KMS-11 (cell line): ENCODE measurements at regions not wholly inside any gene's neighbourhood (a gene's known extent, or its start where the extent isn't known, plus 50 kb on each side); places are given as distances from the start of the nearest gene placed in this dataset.

Experiments
- H2AFZ ChIP-seq: fragments of 200-600 bp; sonication (generic); 2 replicates; pipeline ENCODE4 v1.6.1; 2016; ENCODE audit warnings: antibody characterized with exemption, mixed run types, low read depth
- H3K27ac ChIP-seq: fragments of 200-600 bp; sonication (generic); 2 replicates; pipeline ENCODE4 v1.6.1; 2016; ENCODE audit warnings: mild to moderate bottlenecking, mixed run types
- H3K27me3 ChIP-seq: fragments of 200-600 bp; sonication (generic); 2 replicates; pipeline ENCODE4 v1.6.1; 2017; ENCODE audit warnings: mild to moderate bottlenecking, low read depth, mixed run types, moderate library complexity; ENCODE audit not compliant: insufficient read depth
- H3K36me3 ChIP-seq: fragments of 200-600 bp; sonication (generic); 2 replicates; pipeline ENCODE4 v1.6.1; 2017; ENCODE audit warnings: mild to moderate bottlenecking, mixed run types; ENCODE audit not compliant: insufficient read depth
- H3K4me1 ChIP-seq: fragments of 200-600 bp; sonication (generic); 2 replicates; pipeline ENCODE4 v1.6.1; 2016; ENCODE audit warnings: mild to moderate bottlenecking, low read depth, mixed run types; ENCODE audit not compliant: poor library complexity, severe bottlenecking
- H3K4me2 ChIP-seq: fragments of 200-600 bp; sonication (generic); 2 replicates; pipeline ENCODE4 v1.7.0; 2016; ENCODE audit warnings: mild to moderate bottlenecking, mixed run types
- H3K4me3 ChIP-seq: fragments of 200-600 bp; sonication (generic); IDR thresholded peaks from 2 replicates; pipeline ENCODE4 v1.6.1; 2017; ENCODE audit warnings: low read depth, low read length, mixed read lengths; ENCODE audit not compliant: insufficient read depth
- H3K79me2 ChIP-seq: fragments of 200-600 bp; sonication (generic); 2 replicates; pipeline ENCODE4 v1.6.1; 2016; ENCODE audit warnings: low read depth, mixed run types; ENCODE audit not compliant: insufficient read depth
- H3K9ac ChIP-seq: fragments of 200-600 bp; sonication (generic); 2 replicates; pipeline ENCODE4 v1.6.1; 2016; ENCODE audit warnings: mild to moderate bottlenecking, mixed run types
- H4K20me1 ChIP-seq: fragments of 200-600 bp; sonication (generic); 2 replicates; pipeline ENCODE4 v1.6.1; 2016; ENCODE audit warnings: mild to moderate bottlenecking, mixed run types; ENCODE audit not compliant: insufficient read depth
- TF ChIP-seq, protein P1 (sequence below): fragments of 200-600 bp; sonication (generic); conservative IDR thresholded peaks from 2 replicates; pipeline ENCODE4 v1.6.1; 2017; ENCODE audit warnings: low read depth, mild to moderate bottlenecking, antibody characterized with exemption, low read length, moderate library complexity, mixed read lengths

DNA sequence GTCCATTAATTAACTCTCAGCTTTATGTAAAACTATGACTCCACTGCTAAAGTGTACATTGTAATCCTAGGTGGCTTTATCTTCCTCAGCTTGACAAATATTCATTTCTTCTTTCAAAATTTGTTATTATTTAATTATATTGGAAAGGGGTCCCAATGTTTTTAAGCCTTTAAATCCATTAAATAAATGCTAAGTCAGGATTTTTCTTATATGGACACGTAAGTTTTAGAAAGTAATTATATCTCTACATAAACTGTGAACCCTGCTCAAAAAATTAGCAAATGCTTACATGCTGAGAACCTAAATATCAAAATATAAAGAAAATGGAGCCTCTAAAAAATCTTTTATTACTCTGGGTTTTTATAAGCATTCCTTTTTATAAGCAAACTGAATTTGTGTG is 78.2 kb upstream of the MIR17HG start:
- Histone ChIP-seq H3K4me3 (no peak overlapping the region), H3K9ac (no peak overlapping the region)

DNA sequence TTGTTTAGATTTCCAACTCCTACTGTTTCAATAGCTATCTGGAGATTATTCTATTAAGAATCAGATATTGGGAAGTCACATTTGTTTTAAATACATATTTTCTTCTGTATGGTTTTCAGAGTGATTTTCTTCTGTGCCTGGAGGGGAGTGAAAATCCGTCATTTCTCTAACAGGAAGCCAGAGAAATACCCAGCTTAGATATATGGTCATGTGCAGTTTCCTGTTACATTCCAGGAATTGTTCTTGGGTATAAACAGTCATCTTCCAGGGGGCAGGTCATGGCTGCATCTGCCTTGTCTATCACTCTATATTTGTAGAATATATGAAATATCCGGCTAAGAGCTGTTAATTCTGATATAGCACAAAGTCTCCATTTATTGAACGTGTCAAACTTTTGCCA is 77.5 kb upstream of the MIR17HG start:
- H3K9ac ChIP-seq = no peak overlapping the region
- H4K20me1 ChIP-seq = no peaks in the 10 kb centered on the region
- no peak overlapping the region for H3K4me2 ChIP-seq
- no peaks in the 10 kb centered on the region for H3K36me3 ChIP-seq
- H3K4me3 ChIP-seq = no peak overlapping the region
- H3K27me3 ChIP-seq = no peaks in the 10 kb centered on the region
- H2AFZ ChIP-seq = no peak overlapping the region
- H3K4me1 ChIP-seq = no peaks in the 10 kb centered on the region
- TF ChIP-seq, protein P1, sequence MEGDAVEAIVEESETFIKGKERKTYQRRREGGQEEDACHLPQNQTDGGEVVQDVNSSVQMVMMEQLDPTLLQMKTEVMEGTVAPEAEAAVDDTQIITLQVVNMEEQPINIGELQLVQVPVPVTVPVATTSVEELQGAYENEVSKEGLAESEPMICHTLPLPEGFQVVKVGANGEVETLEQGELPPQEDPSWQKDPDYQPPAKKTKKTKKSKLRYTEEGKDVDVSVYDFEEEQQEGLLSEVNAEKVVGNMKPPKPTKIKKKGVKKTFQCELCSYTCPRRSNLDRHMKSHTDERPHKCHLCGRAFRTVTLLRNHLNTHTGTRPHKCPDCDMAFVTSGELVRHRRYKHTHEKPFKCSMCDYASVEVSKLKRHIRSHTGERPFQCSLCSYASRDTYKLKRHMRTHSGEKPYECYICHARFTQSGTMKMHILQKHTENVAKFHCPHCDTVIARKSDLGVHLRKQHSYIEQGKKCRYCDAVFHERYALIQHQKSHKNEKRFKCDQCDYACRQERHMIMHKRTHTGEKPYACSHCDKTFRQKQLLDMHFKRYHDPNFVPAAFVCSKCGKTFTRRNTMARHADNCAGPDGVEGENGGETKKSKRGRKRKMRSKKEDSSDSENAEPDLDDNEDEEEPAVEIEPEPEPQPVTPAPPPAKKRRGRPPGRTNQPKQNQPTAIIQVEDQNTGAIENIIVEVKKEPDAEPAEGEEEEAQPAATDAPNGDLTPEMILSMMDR = no peak
- no peak overlapping the region for H3K27ac ChIP-seq
- no peaks in the 10 kb centered on the region for H3K79me2 ChIP-seq

More for the DNA sequence above, 78.2 kb upstream of the MIR17HG start:
- Histone ChIP-seq H2AFZ (no peak overlapping the region), H4K20me1 (no peaks in the 10 kb centered on the region), H3K4me2 (no peak overlapping the region), H3K79me2 (no peaks in the 10 kb centered on the region), H3K4me1 (no peaks in the 10 kb centered on the region), H3K27ac (no peak overlapping the region), H3K36me3 (no peaks in the 10 kb centered on the region), H3K27me3 (no peaks in the 10 kb centered on the region)
- TF ChIP-seq, protein P1 = no peak

DNA sequence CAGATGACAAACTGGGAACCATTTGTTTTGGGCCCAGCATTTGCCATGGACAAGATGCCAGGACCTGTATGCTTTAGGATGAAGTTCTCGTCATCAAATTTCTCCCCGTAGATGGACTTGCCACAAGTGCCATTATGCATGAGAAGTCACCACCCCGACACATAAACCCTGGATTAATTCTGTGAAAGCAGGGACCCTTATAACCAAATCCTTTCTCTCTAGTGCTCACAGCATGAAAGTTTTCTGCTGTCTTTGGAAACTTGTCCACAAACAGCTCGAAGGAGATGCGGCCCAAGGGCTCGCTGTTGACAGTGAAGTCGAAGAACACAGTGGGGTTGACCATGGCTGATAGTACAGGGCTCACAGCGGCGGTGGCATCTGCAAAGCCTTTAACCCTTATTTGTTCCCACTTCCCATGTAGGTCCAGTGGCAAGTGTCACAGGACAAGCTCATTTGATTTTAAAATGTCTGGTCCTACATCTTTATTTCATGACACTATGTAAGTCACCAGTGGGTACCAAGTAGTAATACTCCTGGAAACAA is 75.2 kb upstream of the MIR17HG start:
- no peak overlapping the region for H3K4me3 ChIP-seq
- no peaks in the 10 kb centered on the region for H4K20me1 ChIP-seq
- no peaks in the 10 kb centered on the region for H3K36me3 ChIP-seq
- TF ChIP-seq, protein P1 = no peak
- no peak overlapping the region for H2AFZ ChIP-seq
- H3K27me3 ChIP-seq = no peaks in the 10 kb centered on the region
- H3K27ac ChIP-seq = no peak overlapping the region
- no peak overlapping the region for H3K4me2 ChIP-seq
- H3K9ac ChIP-seq = no peak overlapping the region
- no peaks in the 10 kb centered on the region for H3K4me1 ChIP-seq
- no peaks in the 10 kb centered on the region for H3K79me2 ChIP-seq

DNA sequence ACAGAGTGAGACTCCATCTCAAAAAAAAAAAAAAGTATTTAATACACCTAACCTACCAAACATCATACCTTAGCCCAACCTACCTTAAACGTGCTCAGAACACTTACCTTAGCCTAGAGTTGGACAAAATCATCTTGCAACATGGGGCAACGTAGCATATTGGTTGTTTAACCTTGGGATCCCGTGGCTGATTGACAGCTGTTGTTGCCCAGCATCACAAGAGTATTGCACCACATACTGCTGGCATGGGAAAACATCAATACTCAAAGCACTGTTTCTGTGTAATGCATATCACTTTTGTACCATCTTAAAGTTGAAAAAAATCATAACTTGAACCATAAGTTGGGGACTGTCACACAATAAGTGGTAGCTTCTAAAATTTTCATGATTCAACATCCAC is 73.8 kb upstream of the MIR17HG start:
- Histone ChIP-seq H2AFZ (no peak overlapping the region), H3K4me3 (no peak overlapping the region), H3K79me2 (no peaks in the 10 kb centered on the region), H3K4me2 (no peak overlapping the region), H3K27me3 (no peaks in the 10 kb centered on the region), H3K36me3 (no peaks in the 10 kb centered on the region), H3K9ac (no peak overlapping the region), H3K27ac (no peak overlapping the region), H4K20me1 (no peaks in the 10 kb centered on the region), H3K4me1 (no peaks in the 10 kb centered on the region)
- TF ChIP-seq, protein P1 = no peak
